ENCODE measurements at regions not wholly inside any gene's neighbourhood (a gene's known extent, or its start where the extent isn't known, plus 50 kb on each side); places are given as distances from the start of the nearest gene placed in this dataset.
A peak's percentile ranks its signal among the peaks of the same experiment; 100 is the strongest.

DNA sequence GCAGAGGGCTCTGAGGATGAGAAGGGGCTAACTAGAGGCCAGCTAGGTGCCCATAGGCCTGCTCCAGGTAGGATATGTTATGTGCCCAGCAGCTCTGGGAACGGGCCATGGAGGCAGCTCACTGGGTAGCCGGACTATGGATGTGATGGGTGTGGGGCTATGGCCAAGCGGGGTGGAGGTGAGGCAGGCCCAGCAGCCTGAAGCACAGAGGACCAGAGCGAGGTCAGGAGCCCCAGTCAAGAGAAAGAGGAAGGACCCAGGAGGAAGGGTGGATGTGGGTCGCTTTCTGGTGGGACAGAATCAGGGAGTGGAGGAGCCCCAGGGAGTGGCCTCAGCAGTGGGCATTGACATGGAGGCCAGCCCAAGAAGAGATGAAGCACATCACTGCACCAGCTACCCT, 117.9 kb upstream of the MLN start:
- no peak for DNase-seq

DNA sequence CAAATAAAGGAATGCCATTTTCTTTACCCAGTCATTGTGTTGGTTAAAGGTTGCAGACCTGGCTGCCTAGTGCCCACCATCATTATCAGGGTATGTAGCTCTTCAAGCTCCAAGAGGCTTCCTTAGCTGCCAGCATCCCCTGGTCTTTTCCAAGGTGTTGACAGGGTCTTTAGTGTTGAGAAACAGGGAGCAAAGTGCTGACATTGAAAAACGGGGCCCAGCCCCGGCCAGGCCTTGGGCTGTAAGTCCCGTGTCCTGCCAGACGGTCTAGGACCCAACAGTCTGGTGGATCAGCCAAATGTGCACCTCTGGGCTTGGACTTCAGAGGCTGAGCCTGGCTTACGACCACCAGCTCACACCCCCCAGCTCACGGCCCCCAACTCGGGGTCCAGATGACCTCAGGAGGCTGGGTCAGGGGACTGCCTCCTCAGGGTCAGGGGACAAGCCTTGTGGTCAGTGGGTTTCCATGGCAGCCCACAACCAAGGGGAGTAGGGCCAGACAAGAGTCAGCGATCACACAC, 114.4 kb upstream of the MLN start:
- DNase-seq: no peak

DNA sequence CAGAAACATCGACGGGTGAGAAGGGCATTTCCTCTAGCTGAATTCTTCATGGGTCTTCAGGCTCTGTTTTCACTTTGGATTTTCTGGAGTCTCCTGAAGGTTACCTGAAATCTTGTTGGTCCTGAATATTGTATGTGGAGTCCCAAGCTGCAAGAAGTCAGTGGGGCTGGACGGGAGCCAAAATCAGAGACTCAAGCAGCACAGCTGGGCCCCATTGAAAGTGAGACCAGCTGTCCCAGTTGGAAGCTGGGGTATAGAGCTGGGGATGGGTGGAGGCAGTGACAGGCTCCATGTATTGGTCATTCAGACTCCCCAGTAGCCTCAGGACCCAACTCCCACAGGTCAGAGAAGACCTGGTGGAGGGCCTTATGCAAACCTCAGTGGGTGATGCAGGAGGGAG, 111.3 kb upstream of the MLN start:
- no peak for DNase-seq

DNA sequence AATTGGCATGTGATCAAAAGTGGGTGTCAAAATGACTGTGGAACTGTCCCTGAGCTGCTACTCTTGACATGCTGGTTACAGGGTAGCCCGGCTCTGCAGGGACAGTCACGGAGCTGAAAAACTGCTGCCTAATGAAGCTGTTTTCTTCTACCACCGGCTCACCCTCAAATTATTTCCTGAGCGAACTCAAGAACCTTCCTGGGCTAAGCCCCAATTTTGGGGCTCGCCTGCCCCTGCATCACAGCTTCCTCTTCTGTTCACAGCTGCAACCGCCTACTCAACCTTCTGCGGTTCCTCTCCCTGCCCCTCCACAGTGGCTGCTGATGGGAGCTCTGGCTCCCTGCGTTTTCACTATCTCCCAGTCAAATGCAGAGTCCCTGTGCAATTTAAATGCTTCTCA, 110.8 kb upstream of the MLN start:
- peak; percentile 20 for DNase-seq

DNA sequence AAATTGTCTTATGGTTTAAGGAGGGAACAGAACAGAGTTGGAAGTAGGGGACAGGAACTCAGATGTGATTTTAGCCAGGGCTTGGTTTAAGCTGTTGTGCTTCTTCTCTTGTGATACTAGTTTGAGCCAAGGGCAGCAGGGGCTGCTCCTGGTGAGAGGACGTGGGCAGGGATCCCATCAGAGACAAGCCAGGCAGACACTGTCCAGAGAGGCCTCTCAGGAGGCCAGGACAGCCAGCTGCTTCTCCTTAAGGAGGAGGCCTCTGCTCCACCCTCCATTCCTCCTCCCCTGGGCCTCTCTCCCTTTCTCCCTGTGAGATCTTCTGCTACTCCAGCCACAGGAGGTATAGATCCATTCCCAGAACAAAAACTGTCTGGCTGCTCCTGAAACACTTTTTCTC, 108.4 kb upstream of the MLN start:
- DNase-seq: no peak

DNA sequence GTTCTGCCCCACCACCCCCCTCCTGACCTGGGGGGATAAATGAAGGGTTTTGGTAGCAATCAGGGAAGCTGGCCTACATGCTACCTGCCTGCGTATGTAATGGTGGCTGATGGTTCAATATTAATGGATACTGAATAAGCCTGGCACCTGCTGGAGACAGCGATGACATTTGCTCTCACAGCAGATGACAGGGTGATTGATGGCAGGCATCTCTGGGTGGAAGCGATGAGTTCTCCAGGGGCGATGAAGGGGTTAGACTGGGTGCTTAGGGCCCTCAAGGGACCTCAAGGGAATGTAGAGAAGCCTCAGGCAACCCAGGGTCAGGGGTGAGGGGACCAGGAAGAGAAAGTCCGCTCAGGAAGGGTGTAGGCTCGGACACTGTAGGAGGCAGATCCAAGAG, 107.7 kb upstream of the MLN start:
- DNase-seq: no peak

DNA sequence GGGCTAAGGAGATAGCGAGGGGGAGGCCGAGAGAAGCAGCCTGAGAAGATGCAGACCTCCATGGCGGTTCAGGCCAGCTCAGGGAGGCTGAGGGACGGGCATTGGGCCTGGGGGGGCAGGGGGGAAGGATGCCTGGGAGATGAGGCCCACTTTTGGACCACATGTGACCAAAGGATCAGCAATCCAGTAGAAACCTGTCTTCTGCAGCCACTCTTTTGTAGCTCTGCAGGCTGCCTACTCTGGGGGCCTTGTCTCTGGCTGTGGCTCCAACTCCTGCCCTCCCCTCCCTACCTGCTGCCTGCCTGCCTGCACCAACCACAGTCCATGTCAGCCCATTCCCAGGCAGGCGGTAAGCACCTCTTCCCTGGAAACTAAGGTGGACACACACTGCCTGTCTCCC, 106.8 kb upstream of the MLN start:
- DNase-seq: no peak

DNA sequence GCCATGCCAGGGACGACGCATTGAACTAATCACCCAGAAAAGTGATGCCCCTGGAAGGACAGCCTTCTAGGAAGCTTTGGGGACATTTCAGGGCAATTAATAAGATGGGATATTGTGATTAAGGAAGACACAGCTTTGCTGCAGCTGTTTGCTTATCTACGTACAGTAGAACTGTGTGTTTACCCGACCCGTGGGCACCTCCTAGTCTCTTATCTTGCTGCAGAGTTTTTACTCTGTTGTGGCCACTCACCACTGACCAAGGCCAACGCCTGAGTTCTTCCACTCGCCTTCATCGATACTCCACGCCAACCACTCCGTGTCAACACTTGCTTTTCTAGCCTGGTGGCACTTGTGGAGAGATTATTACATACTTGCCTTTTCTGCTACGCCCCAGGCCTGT, 105.9 kb upstream of the MLN start:
- no peak for DNase-seq

DNA sequence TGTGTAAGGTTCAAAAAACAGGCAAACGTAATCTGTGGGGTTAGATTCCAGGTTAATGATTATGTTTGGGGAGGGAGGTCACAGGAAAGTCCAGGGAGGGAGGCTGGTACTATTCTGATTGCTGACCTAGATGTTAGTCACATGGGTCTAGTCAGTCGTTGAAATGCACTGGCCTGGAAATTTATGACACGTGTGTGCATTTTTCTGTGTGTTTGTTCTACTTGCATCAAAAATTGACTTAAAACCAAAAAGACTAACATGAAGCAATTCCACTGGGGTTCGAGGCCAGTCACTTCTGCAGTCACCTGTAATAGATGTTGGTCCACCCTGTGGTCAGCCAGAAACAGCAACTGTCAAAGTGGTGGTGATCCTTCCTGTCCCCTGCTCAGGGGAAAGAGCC, 104.2 kb upstream of the MLN start:
- no peak for DNase-seq

DNA sequence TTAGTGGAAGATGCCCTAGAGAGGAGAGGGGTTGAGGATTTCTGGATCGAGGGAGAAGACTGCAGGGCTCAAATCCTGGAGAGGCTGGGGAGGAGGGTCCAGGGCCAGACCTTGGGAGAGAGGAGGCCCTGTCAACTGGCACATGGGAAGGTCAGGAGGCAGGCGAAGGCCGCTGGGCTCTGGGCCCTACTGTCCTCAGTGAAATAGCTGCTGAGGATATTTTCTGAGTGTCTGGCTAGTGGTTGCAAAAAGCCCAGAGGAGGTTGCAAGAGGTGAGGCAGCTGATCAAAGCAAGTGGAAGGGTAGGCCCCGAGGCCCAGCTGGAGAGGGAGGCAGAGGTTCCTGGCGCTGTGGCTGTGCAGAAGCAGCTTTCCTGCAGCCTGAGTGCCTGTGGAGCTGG, 103.4 kb upstream of the MLN start:
- no peak for DNase-seq

DNA sequence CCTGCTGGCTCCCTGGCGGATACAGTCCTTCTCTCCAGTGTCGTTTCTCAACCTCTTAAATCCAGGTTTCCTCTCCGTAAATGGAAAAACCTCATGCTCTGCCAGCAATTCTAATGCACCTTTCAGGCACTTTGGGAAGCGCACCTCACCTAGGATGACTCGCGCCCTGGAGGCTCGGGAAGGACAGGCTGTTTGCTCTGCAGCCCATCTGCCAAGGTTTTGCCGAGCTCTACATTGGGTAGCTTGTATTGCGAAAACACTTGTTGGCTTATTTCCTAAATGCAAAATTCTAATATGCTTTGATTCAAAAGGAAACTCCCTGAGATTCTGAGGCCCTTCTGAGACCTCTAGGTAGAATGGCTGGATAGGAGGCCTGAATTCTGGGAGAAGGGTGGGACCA, 102.6 kb upstream of the MLN start:
- no peak for DNase-seq

DNA sequence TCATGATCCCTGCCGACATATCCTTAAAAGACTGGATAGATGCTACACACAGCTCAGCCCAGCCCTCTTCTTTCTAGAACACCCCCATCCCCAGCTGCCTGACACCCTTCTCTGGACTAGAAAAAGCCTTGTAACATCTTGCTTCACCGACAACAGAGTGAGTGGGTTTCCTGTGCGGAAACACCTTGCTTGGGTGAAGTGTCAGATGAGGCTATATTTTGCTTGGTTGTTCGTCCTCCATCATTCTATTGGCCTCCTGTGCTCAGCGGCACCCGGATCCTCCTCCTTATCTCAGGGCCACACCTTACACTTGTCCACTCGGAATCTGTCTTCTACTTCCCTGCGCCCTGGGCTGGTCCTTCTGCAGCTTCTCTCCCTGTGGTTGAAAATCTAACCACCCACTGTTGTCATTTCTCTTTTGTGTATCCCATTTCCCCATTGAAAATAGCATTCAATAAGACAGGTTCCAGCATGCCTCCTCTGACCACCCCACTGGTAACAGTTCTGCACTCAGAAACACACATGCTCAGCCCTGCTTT, 101.3 kb upstream of the MLN start:
- DNase-seq: peak; percentile 15

DNA sequence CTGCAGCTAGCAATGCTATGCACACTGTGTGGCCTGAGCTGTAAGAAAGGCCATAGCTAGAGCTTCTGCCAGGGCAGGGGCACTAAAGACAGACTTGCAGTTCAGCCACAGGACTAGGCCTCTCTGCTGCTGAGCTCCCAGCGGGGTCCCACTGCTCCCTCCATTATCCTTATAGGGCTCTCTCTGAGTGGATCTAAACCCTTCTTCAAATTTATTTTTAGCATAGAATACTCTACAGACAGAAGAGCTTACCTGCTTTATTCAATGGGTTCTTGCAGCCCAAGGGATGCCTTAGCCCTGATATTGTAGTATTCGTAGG, 100.9 kb upstream of the MLN start:
- no peak for DNase-seq

DNA sequence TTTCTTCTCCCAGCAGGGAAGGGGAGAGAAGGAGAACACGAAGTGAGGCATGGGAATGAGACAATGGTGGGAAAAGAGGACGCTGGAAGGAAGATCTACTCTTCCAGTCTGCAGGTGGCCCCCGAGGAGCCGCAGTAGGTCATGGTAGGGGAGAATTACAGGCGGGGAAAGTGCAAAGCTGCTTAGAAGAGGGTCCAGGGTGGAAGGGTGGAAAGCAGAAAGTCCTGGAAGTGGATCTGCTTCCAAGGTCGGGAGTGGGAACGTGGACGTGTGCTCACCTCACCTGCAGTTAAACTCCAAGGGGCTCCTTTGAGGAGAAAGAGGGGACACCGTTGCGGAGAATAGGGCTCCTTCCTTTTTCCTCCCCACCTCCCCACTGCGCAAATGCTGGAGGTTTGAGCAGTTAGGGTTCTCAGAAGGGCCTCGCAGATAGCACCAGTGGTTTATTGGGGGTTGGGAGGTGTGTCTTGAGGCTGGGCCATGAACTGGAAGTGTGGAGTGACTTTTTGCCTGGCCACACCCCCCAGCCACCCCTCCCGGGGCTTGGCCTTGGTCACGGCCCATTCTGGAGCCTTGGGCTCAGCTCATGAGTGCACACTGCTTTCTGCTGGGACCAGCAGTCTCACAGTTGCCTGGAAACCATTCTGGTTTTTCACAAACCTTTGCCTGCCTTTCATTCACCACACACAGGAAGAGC, 100.4 kb upstream of the MLN start:
- peak; percentile 50 for DNase-seq

DNA sequence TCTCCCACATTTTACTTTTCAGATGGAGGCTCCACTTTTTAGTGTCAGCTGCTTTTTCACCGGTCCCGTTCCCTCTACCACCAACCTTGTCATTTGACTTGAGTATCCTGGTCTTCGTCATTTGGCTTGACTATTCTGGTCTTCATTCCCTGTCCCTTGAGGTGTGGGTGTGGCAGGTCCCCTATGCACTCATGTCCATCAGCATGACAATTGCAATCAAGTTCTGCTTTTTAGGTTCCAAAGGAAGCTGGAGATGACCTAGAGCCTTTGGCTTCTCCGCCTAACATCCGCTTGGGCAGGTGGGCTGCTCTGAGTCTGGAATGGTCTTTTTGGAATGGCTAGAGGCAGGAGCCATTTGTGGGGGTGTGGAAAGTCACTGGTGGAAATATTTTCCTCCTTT, 99.8 kb upstream of the MLN start:
- DNase-seq: no peak

DNA sequence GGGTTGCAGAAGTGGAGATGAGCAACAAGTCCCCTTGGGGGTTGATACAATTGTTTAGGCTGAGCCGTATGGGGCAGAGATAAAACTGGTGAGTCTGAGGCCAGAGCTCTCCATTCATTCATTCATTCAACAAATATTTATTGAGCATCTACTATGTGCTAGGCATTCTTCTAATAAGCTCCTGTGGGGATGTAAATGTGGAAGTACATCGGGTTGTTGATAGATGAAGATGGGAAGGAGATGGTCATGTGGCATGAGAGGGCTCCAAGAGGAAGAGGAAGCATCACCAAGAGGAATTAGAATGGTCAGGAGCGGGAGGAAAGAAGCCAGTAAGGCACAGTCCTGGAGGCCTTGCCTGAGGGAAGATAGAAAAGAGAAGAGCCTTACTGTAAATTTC, 98.7 kb upstream of the MLN start:
- DNase-seq: no peak

DNA sequence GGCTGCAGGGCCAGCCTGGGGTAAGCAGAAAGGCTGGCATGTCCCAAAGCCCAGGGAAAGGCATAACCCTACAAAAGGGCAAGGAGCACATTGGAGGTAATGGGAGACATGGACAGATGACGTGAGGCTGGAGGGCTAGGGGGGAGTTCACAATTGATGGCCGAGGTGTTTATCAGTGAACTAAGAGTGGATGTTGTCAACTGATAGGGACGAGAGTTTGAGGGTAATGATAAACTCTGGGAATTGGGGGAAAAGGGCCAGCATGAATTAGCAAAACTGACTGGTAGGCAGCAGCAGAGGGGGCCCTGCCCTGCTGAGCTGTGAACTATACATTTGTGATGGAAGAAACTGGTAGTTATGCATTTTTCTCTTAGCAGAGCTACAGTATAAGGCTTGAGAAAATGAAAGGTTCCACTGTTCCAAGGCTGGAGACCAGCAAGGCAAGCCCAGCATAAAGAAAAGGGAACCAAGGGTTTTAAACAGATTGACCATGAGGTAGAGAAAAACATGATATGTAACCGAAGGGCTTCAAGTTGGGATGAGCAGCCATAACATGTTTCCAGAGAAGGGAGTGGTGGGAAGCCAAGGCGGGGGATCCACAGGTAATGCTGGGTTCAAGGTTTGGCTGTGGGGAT, 98.1 kb upstream of the MLN start:
- no peak for DNase-seq

DNA sequence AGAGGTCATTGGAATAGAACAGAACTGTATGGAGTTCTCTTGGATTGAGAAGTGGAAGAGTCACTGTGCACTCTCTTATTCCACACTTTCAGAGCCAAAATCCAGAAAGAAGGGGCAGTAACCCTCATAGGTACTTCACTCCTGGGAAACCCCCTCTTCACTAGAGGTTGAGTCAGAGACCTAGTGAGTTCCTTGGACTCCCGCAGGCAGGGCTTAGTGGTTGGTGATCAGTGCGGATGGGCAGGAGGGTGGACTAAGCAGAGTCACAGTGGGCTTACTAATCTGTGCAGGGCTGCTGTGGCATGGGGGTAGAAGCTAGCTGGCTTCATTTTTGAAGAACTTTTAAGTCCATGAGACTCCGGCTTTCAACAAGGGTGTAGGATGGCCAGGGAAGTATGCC, 95.0 kb upstream of the MLN start:
- no peak for DNase-seq

DNA sequence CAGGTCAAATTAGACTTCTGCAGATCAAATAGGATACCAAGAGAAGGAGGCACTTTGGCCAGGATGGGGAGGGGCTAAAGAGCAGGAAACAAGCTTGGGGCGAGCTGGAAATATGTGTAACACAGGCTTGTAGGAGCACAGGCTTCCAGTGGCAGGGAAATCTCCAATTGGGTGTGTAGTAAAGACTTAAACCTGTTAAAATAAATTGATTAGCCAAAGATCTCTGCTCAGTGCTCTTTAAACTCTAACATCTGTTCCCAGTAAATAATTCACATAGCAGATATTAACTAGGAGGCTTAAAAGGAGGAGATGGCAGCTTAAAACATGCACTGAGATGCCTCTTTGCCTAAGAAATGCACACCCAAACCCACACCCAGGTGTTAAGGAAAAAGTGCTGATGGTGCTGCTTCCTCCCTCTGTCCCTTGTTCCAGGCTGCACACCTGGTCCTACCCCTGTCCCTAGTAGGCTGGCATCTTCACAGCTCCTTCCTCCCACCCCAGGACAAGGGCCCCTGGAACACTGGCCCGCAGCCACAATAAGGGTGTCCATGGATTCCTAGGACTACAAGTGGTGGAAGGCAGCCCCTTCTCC, 93.5 kb upstream of the MLN start:
- no peak for DNase-seq

DNA sequence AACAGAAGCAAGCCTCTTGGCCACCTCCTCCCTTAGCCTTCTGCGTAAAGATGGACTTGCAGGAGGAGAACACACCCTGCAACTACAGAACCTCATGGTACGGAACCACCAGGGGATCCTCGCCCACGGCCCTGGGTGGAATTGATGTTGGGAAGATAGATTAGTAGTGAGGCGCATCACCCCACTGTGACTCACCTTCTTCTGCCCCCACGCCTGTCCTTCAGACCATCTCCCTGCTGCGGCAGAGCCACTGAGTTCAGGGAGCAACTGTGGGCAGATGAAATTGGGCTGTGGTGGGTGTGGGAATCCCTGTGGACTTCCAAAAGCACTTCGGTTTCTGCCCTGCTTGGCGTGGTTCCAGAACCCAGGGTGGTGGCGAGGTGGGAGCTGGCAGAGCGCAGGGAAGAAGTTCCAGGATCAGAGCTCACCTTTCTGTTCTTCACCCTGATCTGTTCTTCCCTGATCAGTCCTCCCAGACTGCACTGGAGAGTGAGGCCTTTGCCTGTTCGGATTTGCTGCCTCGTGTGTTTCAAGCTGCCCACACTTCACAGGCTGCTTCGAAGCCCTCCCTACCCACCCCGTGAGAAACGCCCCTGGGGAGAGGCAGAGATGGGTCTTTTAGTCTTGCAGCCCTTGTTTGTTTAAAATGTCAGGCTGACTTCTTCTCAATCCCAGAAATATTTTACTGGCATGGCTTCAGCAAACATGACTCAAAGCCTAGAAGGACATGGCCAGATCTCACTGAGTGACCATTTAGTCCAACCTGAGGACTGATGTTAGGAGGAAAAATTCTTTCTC, 92.8 kb upstream of the MLN start:
- no peak for DNase-seq

DNA sequence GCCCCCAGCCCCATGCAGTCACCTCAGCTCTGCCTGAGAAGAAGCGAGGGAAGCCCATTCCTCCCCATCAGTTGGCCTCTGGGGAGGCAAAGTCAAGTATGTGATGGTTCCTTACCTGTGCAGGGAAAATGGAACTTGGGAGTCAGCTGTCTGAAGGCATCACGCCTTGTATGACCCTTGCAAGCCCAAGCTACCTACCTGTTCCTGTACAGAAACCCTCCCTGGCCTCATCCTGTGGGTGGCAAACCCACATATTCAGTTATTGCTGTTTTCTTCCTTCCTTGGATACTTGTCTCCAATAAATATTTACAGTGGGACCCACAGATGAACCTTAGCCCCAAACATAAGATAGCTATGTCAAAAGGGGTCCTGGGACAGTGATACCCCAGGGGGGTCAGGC, 92.2 kb upstream of the MLN start:
- DNase-seq: no peak

DNA sequence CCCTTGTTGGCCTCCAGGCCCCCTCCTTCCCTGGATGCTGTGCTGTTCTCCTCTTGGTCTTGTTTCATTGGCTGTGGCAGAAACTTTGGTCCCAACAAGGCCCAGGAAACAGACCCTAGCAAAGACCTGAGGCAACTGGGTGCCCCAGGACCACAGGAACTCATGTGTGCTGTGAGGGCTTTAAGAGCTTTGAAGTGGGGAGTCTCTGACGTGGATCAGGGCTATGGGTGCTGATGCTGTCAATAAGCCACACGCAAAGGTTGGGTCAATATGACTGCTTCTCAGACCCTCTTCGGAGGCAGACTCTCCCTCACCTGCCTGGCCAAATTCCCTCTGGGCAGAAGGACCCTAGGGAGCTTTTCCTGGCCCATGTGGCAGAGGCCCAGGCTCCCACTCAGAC, 91.5 kb upstream of the MLN start:
- no peak for DNase-seq

DNA sequence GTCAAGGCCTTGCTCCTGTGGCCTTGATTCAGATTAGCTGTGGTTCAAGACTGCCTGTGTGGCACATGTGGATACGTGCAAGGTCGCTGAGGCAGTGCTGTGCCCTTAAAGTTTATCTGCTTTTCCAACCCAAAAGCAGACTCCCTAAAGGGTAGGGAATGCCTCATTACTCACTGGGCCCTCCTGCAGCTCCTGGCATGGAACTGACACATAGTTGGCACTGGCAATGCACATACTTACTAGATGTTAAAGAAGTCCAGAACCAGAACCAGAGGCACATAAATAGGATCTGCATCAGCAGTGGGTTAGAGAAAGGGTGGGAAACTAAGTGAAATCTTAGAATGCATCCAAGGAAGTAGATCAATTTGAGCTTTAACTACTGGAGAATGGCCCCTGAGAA, 90.6 kb upstream of the MLN start:
- no peak for DNase-seq

All from stimulated activated CD4-positive, alpha-beta T cell treated with anti-CD3 and anti-CD28 coated beads, Interleukin-1b, Interleukin-23, amount 100 ng/mL, for 48 hours (primary cell).